GM19240 (cell line): ENCODE measurements at regions not wholly inside any gene's neighbourhood (a gene's known extent, or its start where the extent isn't known, plus 50 kb on each side); places are given as distances from the start of the nearest gene placed in this dataset.

Experiments used
- DNase-seq: peaks from one replicate; pipeline ENCODE4 v3.0.0; 2011; ENCODE audit warnings: low spot score; ENCODE audit not compliant: insufficient read length

DNA sequence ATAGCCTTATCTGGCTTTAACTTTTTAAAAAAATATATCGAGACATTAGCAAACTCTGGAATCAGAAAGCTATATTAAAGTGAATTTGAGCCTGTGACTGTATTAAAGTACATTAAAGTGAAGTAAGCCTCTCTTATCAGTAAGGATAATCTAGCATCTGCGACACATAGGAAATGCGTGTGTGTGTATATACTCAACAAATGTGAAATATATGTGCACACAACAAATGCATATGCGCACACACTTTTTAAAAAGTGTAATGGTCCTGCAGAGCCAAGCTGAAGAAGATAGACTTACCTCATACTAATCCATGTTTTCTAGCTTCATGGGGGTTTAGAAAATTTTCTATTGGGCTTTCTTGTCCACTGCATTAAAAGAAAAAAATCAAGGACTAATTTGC lies 437.1 kb downstream of the ZIC1 start:
- no peak for DNase-seq

DNA sequence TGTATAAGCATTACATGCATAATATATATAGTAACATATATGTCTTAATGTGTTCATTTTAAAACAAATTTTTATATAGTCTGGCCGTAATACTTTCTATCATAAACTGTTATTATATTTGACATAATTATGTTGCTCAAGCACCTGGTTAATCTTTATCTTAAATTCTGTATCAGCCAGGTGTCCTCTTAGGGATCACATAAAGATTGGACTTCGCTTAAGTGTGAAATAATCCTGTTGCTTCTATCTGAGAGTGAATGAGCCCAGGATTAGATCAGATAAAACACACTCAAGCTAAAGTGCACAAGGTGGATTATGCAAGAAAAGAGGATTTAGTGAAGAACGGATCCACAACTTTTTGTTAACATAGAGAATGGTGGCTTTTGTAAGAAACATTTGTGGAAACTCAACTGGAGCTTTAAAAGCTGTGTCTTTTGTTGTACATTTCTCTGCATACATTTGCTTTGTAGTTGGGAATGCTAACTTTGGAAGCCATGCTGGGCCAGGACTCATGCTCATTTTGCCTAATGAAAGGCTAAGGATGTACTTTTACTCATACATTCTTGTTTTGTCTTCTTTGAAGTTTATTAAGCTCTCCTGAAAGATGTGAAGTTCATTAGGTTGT lies 437.8 kb downstream of the ZIC1 start:
- DNase-seq = no peak

DNA sequence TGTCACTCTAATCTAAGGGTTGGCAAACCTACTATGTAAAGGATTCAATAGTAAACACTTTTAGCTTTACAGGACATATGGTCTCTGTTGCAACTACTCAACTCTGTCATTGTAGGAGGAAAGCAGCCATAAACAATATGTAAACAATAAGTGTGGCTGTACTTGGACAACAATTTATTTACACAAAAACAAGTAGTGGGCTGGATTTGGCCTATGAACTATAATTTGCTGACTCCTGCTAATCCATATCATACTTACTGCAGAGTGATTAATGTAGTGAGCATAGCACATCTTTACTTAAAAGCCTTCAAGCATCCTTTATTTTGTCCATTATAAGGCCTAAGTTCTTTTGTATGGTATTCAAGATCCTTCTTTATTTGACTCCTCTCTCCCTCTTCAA lies 441.9 kb downstream of the ZIC1 start:
- no peak for DNase-seq

DNA sequence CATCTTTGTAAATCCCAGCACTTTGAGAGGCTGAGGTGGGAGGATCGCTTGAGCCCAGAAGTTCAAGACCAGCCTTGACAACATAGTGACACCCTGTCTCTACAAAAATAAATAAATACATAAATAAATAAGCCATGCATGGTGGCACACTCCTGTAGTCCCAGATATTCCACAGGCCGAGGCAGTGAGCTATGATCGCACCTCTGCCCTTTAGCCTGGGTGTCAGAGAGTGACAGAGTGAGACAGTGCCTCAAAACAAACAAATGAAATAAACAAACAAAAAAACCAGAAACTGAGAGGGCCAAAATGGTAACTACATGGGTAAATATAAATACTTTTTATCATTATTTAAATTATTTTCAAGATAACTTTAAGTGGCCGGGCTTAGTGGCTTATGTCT lies 445.4 kb downstream of the ZIC1 start:
- no peak for DNase-seq

DNA sequence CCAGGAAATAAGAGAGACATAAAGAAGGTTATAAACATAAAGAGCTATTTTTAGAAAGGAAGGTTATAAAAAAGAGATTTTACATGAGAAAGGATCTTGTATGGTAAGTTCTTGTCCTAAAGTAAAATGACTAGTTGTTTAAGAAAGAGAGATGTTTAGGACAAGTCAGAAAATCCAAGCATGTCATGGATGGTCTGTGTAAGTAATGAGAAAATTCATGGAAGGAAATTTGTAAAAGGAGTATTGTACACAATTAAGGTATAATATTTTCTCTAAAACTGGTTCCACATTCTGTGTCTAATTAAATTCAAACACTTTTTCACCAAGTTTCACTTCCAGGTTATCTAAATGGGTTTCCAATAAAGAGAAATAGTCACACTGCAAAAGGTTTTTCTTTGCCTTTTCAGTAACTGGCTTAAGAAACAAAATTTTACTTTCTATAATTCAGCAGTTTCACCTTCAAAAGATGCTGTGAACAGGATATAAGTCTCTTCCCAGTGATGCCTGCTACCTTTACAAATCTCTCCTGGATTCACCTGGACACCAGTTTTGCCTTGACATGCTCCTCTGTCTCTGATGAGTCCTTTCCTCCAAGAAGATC lies 455.7 kb downstream of the ZIC1 start:
- no peak for DNase-seq

DNA sequence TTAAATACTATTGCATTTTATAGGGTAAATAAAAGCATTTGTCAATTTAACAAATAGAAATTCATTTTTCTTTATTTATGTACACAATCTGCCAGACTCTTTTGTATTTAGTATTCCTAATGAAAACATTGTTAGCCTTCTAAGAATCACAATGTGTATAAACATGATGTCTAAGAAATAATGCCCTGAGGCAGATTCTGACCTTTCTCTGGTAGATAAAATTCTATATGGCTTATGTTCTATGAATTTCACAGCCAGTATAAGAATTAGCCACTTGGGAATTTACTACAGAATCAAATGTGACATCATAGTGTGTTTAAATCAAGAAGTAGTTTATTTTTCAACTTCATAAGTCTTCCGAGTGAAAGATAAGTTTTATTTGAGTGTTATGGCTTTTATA lies 457.4 kb downstream of the ZIC1 start:
- DNase-seq = no peak

DNA sequence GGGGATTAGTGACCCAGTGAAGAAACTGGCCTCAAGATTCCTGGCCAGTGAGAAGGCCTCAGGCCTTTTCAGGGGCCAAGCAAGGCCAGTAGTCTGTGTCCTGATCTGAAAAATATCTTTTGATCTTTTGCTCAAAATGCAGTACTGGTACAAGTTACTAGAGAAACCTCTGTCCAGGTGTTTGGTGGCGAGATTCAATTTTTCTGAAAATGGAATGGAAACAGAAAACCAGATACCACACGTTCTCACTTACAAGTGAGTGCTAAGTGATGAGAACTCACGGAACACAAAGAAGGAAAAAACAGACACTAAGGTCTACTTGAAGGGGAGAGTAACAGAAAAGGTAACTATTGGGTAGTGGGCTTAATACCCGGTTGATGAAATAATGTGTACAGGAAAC lies 463.4 kb downstream of the ZIC1 start:
- no peak for DNase-seq

DNA sequence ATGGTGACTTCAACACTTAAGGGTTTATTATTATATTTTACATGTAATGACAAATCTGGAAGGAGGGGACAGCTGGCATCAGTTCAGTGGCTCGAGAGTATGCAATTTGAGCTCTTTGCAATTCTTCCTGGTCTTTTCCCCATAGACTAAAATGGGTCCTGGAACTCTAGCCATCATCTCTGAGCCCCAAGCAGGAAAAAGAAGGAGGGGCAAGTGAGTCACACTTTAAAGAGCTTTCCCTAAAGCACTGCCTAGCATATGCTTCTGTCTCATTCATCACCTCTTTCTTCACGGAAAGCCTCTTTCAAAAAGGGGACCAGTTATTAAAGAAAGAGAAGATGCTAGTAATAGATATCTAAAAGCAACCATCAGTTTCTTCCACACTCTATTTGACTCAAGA lies 466.3 kb downstream of the ZIC1 start:
- no peak for DNase-seq

DNA sequence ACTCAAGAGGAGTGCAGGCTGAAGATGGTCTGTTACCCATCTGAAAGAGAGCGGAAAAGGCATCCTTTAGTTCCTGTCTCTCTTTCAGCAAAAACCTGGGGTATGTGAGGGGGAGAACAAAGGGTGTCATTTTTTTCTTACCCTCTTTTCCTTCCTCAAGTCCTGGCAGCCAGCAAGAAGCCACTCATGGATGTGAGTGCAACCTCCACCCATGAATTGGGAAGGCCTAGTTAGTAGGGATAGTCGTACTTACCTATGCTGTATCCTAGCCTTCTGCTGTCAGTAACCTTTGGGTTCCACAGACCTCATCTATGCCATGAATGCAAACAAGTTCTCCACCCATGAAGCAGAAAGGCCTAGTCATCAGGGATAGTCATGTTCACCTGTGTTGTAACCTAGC lies 472.8 kb downstream of the ZIC1 start:
- no peak for DNase-seq

DNA sequence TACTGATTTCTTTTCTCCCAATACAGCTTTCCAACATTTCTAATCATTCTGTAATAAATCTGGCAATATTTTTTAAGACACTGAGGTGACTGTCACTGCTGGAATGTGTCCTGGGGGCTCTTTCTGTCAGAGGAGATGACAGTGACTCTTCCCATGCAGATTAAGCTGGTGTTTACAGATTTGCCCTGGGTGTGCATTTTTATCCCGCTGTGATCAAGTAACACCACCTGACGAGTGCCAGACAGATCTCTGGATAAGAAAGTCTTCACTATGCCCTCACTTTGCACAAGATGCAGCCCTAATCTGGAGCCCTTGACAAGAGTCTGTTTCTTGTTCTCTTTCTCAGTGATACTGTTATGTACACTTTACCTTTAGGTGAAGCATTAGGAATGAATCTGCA lies 477.7 kb downstream of the ZIC1 start:
- DNase-seq = no peak

DNA sequence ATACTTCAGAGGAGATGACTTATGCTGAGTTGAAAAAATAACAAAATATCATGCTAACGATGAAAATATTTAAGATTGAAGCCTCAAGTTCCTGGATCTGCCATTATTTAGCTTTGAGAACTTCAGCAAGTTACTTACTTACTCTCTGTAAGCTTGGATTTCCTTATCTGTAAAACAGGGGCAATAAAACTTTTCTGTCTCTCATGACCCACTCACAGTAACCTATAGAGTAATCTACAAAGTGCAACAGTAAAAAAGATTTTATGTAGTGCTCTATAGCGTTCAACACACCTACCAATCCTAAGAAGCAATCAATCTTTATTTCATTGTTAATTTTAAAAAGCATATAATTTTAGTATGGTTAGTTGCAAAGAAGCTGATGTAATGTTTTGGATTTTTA lies 478.6 kb downstream of the ZIC1 start:
- DNase-seq = no peak

DNA sequence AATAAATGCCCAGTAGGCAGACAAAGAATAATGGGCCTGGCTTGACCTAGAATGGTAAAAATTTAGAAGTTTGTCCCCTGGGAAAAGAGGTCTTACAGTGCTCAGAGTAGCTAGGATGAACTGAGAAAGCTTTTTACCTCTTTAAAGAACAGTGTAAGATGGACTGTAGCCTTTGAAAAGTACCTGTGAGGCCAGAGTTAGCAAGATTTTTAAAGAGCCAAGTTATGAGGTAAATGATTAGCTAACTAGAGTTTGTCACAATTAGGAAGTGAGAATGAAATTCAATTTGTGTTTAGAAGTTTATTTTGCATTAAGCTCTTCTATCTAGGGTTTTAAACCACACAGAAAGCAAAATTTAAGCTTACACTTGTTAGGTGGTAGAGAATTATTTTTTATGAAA lies 480.9 kb downstream of the ZIC1 start:
- DNase-seq = no peak

DNA sequence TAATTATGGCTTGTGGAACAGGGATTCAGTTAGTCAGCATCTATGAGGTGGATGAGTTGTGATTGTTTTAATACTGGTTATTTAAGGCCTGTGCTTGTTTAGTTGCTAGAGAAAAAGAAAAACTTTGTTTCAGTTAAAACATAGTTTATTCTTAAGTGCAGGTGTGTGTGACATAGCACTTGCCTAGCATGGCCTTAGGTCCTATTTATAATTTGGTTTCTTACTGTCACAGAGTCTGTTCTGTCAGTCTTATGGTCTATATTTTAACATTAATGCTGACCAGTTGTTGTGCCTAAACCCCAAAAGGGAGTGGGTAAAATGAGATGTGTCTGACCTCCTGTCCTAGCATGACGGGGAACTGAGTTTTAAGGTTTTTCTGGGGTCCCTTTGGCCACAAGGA lies 486.3 kb downstream of the ZIC1 start:
- DNase-seq = no peak

DNA sequence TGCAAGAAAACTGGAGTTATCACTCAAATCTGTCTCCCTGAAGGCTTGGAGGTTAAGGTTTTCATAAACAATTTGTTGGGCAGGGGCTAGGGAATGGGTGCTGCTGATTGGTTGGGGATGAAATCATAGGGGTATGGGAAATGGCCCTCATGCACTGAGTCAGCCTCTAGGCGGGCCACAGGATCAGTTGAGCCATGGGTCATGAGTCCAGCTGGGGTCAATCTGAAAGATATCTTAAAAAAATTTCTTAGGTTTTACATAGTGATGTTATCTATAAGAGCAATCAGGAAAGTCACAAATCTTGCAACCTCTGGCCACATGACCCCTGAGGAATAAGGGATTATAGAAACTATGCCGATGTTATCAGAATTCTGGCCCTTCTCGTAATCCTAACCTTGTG lies 491.7 kb downstream of the ZIC1 start:
- no peak for DNase-seq

DNA sequence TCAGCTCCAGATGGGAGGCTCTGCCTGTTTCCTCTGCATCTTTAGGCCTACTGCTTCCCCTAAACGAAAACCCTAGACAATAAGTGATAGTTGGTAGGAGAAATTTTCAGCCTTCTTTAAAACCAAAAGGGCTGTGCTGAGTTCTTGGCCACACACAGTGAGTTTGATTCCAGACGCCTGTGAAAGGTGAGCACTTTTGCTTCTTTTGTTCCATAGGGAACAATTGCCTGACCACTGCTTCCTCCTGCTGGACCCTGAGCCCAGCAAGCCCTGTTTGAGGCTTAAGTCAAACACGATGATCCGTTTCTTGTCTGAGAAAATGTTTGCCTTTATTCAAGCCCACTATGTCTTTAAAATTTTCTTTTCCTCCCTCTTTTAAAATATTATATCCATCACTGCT lies 493.9 kb downstream of the ZIC1 start:
- DNase-seq = no peak

DNA sequence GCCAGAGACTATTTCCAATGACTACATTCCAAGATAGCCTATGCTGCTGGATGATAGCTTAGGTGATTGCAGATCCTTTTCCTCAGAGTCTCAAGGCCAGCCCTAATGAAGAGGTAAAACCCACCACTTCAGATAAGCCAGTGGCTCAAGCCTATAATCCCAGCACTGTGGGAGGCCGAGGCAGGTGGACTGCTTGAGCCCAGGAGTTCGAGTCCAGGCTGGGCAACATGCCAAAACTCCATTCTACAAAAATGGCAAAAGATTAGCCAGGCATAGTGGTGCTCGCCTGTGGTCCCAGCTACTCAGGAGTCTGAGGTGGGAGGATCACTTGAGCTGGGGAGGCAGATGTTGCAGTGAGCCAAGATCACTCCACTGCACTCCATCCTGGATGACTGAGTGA lies 495.3 kb downstream of the ZIC1 start:
- no peak for DNase-seq

DNA sequence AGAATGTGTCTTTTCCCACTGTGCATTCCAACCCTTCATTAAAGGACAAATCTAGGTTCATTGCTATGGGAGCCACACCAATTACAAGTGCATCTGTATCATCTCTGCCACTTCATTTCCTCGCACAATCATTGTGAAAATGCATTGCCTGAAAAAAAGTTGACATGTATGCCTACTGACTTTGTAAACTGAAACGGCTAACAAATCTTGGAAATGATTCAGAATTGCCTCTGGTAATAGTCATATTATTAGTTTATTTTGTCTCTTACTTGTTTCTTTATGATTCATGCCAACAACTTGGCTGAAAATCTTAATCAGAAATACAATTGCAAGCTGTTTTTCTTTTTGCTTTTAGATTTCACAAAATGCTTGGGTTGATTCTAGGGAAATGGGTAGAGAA lies 497.1 kb downstream of the ZIC1 start:
- no peak for DNase-seq

DNA sequence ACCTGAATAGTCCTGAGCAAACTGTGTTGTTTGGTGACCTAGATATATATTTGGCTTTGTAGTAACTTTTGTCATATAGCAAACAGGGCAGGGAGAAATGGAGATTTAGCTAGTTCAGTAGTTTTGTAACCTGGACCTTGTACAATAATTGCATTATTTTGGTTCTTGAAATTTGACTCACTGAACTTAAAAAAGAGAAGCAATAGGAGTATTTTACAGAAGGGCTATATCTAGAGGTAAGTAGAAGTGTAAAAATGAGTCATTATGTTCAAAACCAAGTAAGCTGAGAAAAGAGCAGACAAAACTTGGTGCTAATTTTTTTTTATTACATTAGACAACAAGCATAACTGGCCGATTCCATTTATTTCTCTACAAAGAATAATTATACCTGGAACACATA lies 505.4 kb downstream of the ZIC1 start:
- DNase-seq = no peak

DNA sequence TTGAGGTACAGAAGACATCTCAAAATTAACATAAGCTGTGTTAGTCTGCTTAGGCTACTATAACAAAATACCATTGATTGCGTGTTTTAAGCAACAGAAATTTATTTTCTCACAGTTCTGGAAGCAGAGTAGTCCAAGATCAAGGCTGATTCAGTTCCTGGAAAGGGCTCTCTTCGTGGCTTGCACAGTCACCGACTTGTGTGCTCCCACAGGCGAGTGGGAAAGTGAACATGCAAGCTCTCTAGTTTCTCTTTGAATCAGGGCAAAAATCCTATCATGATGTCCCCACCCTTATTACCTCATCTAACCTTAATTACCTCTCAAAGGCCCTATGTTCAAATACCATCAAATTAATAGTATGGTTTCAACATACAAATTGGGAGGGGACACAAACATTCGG lies 505.9 kb downstream of the ZIC1 start:
- DNase-seq = no peak

DNA sequence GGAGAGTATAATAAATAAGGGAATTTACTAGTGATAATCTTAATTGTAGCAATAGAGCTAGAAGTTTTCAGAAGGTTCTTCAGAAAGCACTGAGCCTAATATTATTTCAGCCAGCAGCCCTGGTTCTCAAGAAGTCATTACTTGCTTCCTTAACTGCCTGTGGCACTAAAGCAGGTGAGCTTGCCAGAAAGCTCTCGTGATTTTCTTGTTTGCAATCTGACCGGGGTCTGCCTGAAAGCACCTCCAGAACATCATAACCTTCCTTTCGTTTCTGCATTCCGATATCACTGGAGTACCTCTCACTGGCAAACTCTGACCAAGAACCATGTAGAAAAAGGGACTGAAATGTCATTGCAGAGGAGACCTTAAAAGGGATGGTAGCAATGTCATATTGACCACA lies 510.3 kb downstream of the ZIC1 start:
- no peak for DNase-seq

DNA sequence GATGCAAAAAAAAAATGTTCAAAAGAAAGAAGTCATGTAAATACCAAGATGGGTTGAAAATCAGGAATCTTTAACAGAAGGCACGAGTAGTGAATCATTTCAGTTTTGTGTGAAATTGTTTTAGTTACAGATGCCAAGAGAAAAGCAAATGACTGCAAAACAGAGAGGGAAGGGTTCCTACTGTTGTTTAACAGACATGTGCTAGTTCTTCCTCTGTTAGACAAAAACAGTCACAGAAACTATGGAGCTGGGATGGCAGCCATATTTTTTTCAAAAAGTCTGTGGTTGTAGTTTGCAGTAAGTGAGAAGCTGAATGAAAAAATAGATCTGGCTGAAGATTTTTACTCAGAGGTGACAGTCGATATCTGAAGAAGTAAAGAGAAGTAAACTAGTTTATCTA lies 511.9 kb downstream of the ZIC1 start:
- DNase-seq = no peak

DNA sequence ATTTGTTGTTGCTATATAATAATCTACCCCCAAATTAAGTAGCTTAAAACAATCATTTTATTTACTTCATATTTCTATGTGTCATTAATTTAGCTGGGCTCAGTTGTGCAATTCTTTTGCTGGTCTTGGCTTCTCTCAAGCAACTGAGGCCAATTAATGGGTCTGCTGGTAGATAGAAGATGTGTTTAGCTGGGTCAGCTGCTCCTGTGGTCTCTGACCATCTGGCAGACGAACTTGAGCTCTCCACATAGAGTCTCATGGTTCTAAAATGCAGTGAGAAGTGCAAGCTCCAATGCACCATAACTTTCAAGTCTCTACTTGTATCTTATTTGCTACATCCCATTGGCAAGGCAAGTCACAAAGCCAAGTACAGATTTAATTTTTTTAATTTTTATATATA lies 515.6 kb downstream of the ZIC1 start:
- no peak for DNase-seq

DNA sequence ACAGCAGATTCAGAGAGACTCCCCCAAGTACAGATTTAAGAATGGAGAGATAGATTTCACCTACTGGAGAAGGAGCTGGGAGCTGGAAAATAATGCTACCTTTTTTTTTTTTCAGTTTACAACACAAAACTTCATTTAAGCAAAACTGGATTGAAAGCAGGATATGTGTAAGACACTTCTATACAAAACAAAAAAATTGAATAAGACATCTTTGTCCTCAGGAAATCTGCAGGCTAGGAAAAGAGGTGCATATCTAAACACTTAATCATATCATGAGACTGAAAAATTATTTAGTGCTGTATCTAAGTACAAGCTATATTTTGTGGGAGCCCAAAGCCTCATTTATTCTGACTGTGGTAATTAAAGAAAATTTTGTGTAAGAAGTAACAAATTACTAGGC lies 516.1 kb downstream of the ZIC1 start:
- no peak for DNase-seq

DNA sequence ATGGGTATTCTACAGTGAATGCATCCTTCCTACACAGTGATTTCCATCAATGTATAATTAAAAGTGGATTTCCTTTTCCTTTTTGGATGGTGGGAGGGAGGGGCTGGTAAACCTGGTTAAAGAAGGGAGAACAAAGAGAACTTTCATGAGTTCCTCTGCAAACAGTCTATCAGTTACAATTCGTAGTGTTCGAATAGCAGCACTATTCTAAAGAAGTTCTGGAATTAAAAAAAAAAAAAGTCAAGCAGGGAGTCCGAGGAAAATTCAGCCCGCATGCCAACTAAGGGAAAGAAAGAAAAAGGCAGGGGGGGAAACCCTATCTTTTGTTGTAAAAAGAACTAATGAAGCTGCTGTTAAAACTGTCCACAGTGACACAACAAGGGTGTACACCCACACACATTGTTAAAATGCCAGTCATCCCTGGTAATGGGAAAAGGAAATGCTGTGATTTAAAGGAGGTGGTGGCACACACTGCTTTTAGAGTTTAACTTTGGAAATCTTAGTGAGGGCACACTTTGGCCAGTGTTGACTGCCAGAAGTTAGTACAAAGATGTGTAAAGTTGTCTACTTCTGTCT lies 521.2 kb downstream of the ZIC1 start:
- DNase-seq = no peak
